ENCODE measurements at regions not wholly inside any gene's neighbourhood (a gene's known extent, or its start where the extent isn't known, plus 50 kb on each side); places are given as distances from the start of the nearest gene placed in this dataset.
"Not testable (repeated sequence)": the region's sequence is repeated elsewhere in the genome, so short reads cannot be mapped to it uniquely, and the experiment has no call there.

GRCh38 chr9:80498001-80498555 lies 926.3 kb downstream of the TLE4 start:
- Mint-ChIP-seq H3K27ac (no peak overlapping the region), H3K27me3 (no peaks in the 10 kb centered on the region), H3K9me3 (peaks cover 0 to 23% (median 5%) of the 10 kb centered on the region in 9 donors), H3K36me3 (no peaks in the 10 kb centered on the region), H3K4me1 (no peaks in the 10 kb centered on the region), H3K4me3 (no peak overlapping the region)
- POLR2A ChIA-PET, result no interaction called here
- DNase-seq (no peak), ATAC-seq (no peak)

GRCh38 chr9:80496901-80497556 lies 925.3 kb downstream of the TLE4 start:
- Mint-ChIP-seq H3K4me1 (no peaks in the 10 kb centered on the region), H3K27me3 (no peaks in the 10 kb centered on the region), H3K9me3 (peaks cover 0 to 23% (median 5%) of the 10 kb centered on the region in 9 donors), H3K27ac (no peak overlapping the region), H3K36me3 (no peaks in the 10 kb centered on the region), H3K4me3 (no peak overlapping the region)
- DNase-seq (no peak), ATAC-seq (no peak)
- POLR2A ChIA-PET, result interaction anchor here (0.7 kb wide), 1 partner anchor 31 kb away, joined by 4 read pairs; no protein-coding TSS in a partner anchor

- no peak for ATAC-seq
- POLR2A ChIA-PET, result no interaction called here
Measured at GRCh38 chr9:80493258-80493657, 921.5 kb downstream of the TLE4 start.

GRCh38 chr9:80492221-80492620 lies 920.5 kb downstream of the TLE4 start:
- ATAC-seq (no peak), DNase-seq (no peak)
- H3K27me3 Mint-ChIP-seq, result no peaks in the 10 kb centered on the region
- no peaks in the 10 kb centered on the region for H3K4me1 Mint-ChIP-seq
- no peaks in the 10 kb centered on the region for H3K36me3 Mint-ChIP-seq
- POLR2A ChIA-PET, result no interaction called here
- no peak overlapping the region for H3K4me3 Mint-ChIP-seq
- H3K27ac Mint-ChIP-seq, result no peak overlapping the region
- H3K9me3 Mint-ChIP-seq, result peaks cover 0 to 23% (median 3%) of the 10 kb centered on the region in 9 donors

More at GRCh38 chr9:80493258-80493657, 921.5 kb downstream of the TLE4 start:
- Mint-ChIP-seq H3K4me1 (no peaks in the 10 kb centered on the region), H3K27me3 (no peaks in the 10 kb centered on the region), H3K4me3 (no peak overlapping the region), H3K27ac (no peak overlapping the region), H3K9me3 (peaks cover 0 to 23% (median 4%) of the 10 kb centered on the region in 9 donors), H3K36me3 (no peaks in the 10 kb centered on the region)
- no peak for DNase-seq

- Mint-ChIP-seq H3K9me3 (peaks cover 0 to 15% (median 2%) of the 10 kb centered on the region in 9 donors), H3K4me3 (no peak overlapping the region), H3K27me3 (no peaks in the 10 kb centered on the region), H3K27ac (no peak overlapping the region), H3K4me1 (no peaks in the 10 kb centered on the region), H3K36me3 (no peaks in the 10 kb centered on the region)
- no peak for ATAC-seq
- no peak for DNase-seq
- POLR2A ChIA-PET, result no interaction called here
Measured at GRCh38 chr9:80491086-80491696, 919.4 kb downstream of the TLE4 start.

- DNase-seq (no peak), ATAC-seq (no peak)
- Mint-ChIP-seq H3K36me3 (no peaks in the 10 kb centered on the region), H3K4me3 (no peak overlapping the region), H3K27ac (no peak overlapping the region), H3K4me1 (no peaks in the 10 kb centered on the region), H3K9me3 (peaks cover 0 to 4% (median 0%) of the 10 kb centered on the region in 9 donors), H3K27me3 (no peaks in the 10 kb centered on the region)
- POLR2A ChIA-PET, result no interaction called here
Measured at GRCh38 chr9:80489329-80489728, 917.6 kb downstream of the TLE4 start.

- ATAC-seq, result no peak
- Mint-ChIP-seq H3K4me3 (no peak overlapping the region), H3K27ac (no peak overlapping the region), H3K27me3 (no peaks in the 10 kb centered on the region), H3K9me3 (peaks cover under 1 to 24% (median 9%) of the 10 kb centered on the region in 9 donors), H3K4me1 (no peaks in the 10 kb centered on the region), H3K36me3 (peaks cover 0 to 12% (median 0%) of the 10 kb centered on the region in 3 donors)
- POLR2A ChIA-PET, result no interaction called here
- DNase-seq, result no peak
Measured at GRCh38 chr9:80485420-80486250, 913.9 kb downstream of the TLE4 start.

GRCh38 chr9:80482251-80482650 lies 910.5 kb downstream of the TLE4 start:
- Mint-ChIP-seq H3K36me3 (peaks cover 0 to 15% (median 0%) of the 10 kb centered on the region in 3 donors), H3K9me3 (peaks cover 3 to 35% (median 12%) of the 10 kb centered on the region in 9 donors)
- H3K4me3 Mint-ChIP-seq, POLR2A ChIA-PET, DNase-seq, H3K27ac Mint-ChIP-seq, ATAC-seq, H3K27me3 Mint-ChIP-seq, H3K4me1 Mint-ChIP-seq: not testable (repeated sequence)

GRCh38 chr9:80467632-80468031 lies 895.9 kb downstream of the TLE4 start:
- Mint-ChIP-seq H3K4me3 (no peak overlapping the region), H3K36me3 (no peaks in the 10 kb centered on the region)

GRCh38 chr9:80465556-80465955 lies 893.8 kb downstream of the TLE4 start:
- H3K4me1 Mint-ChIP-seq, result no peaks in the 10 kb centered on the region
- H3K9me3 Mint-ChIP-seq, result peaks cover 0 to 35% (median 7%) of the 10 kb centered on the region in 9 donors
- no peak for DNase-seq
- POLR2A ChIA-PET, result no interaction called here
- H3K36me3 Mint-ChIP-seq, result no peaks in the 10 kb centered on the region
- H3K27ac Mint-ChIP-seq, result no peak overlapping the region
- no peaks in the 10 kb centered on the region for H3K27me3 Mint-ChIP-seq
- ATAC-seq, result no peak
- H3K4me3 Mint-ChIP-seq, result no peak overlapping the region

More at GRCh38 chr9:80467632-80468031, 895.9 kb downstream of the TLE4 start:
- DNase-seq (no peak), ATAC-seq (no peak)
- Mint-ChIP-seq H3K27me3 (no peaks in the 10 kb centered on the region), H3K4me1 (no peaks in the 10 kb centered on the region), H3K27ac (no peak overlapping the region), H3K9me3 (peaks cover 0 to 35% (median 4%) of the 10 kb centered on the region in 9 donors)
- POLR2A ChIA-PET, result no interaction called here

GRCh38 chr9:80449513-80449912 lies 877.7 kb downstream of the TLE4 start:
- DNase-seq, result no peak
- Mint-ChIP-seq H3K27me3 (peaks cover 0 to 4% (median 0%) of the 10 kb centered on the region in 5 donors), H3K27ac (no peak overlapping the region), H3K36me3 (no peaks in the 10 kb centered on the region), H3K9me3 (peaks cover under 1 to 31% (median 10%) of the 10 kb centered on the region in 9 donors), H3K4me1 (peaks cover 0 to 2% (median 0%) of the 10 kb centered on the region in 4 donors), H3K4me3 (no peak overlapping the region)
- no peak for ATAC-seq
- POLR2A ChIA-PET, result no interaction called here

GRCh38 chr9:80448996-80449395 lies 877.2 kb downstream of the TLE4 start:
- POLR2A ChIA-PET, result no interaction called here
- H3K9me3 Mint-ChIP-seq, result peaks cover 0 to 28% (median 8%) of the 10 kb centered on the region in 9 donors
- H3K4me3 Mint-ChIP-seq, result no peak overlapping the region
- no peaks in the 10 kb centered on the region for H3K36me3 Mint-ChIP-seq
- ATAC-seq (no peak), DNase-seq (no peak)
- H3K27me3 Mint-ChIP-seq, result peaks cover 0 to 4% (median 0%) of the 10 kb centered on the region in 5 donors
- H3K4me1 Mint-ChIP-seq, result peaks cover 0 to 2% (median 0%) of the 10 kb centered on the region in 4 donors
- H3K27ac Mint-ChIP-seq, result no peak overlapping the region

GRCh38 chr9:80447876-80448275 lies 876.1 kb downstream of the TLE4 start:
- DNase-seq, result no peak
- peaks cover 0 to 4% (median 0%) of the 10 kb centered on the region in 5 donors for H3K27me3 Mint-ChIP-seq
- peaks cover 0 to 28% (median 6%) of the 10 kb centered on the region in 9 donors for H3K9me3 Mint-ChIP-seq
- peaks cover 0 to 2% (median 0%) of the 10 kb centered on the region in 4 donors for H3K4me1 Mint-ChIP-seq
- no peak overlapping the region for H3K27ac Mint-ChIP-seq
- POLR2A ChIA-PET, result no interaction called here
- no peak overlapping the region for H3K4me3 Mint-ChIP-seq
- no peaks in the 10 kb centered on the region for H3K36me3 Mint-ChIP-seq
- ATAC-seq, result no peak

Data from naive thymus-derived CD8-positive, alpha-beta T cell (primary cell).